ENCODE measurements at regions not wholly inside any gene's neighbourhood (a gene's known extent, or its start where the extent isn't known, plus 50 kb on each side); places are given as distances from the start of the nearest gene placed in this dataset.
A peak's percentile ranks its signal among the peaks of the same experiment; 100 is the strongest.

DNA sequence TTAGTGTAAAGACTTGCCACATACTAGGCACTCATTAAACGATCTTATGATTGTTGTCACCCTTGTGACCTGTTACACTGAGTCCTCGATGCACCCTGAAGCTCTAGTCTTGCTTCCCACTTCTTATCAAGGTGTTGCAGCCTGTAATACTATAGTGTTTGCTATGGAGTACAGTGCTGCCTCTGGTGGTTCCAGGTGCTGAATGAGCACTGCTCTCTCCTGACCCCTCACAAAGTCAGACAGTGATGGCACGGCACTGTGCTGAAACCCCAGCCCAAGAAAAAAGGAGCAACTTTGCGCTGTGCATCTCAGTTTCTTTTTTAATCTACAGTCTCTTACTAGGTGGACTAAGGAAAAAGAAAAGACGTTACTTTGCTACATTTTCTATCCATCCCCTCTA lies 106.3 kb downstream of the GC start:
- H3K4me3 Mint-ChIP-seq: no peak overlapping the region
- H3K27ac Mint-ChIP-seq: no peak overlapping the region
- no peaks in the 10 kb centered on the region for H3K27me3 Mint-ChIP-seq (ENCODE audit: low read depth)
- no peaks in the 10 kb centered on the region for H3K36me3 Mint-ChIP-seq (ENCODE audit: low read depth)
- no peaks in the 10 kb centered on the region for H3K9me3 Mint-ChIP-seq
- no peaks in the 10 kb centered on the region for H3K4me1 Mint-ChIP-seq
- TF ChIP-seq, protein P1, sequence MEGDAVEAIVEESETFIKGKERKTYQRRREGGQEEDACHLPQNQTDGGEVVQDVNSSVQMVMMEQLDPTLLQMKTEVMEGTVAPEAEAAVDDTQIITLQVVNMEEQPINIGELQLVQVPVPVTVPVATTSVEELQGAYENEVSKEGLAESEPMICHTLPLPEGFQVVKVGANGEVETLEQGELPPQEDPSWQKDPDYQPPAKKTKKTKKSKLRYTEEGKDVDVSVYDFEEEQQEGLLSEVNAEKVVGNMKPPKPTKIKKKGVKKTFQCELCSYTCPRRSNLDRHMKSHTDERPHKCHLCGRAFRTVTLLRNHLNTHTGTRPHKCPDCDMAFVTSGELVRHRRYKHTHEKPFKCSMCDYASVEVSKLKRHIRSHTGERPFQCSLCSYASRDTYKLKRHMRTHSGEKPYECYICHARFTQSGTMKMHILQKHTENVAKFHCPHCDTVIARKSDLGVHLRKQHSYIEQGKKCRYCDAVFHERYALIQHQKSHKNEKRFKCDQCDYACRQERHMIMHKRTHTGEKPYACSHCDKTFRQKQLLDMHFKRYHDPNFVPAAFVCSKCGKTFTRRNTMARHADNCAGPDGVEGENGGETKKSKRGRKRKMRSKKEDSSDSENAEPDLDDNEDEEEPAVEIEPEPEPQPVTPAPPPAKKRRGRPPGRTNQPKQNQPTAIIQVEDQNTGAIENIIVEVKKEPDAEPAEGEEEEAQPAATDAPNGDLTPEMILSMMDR (IDR thresholded peaks at IDR 0.05; ENCODE audit: unreplicated experiment in 3 of 3): no peak

DNA sequence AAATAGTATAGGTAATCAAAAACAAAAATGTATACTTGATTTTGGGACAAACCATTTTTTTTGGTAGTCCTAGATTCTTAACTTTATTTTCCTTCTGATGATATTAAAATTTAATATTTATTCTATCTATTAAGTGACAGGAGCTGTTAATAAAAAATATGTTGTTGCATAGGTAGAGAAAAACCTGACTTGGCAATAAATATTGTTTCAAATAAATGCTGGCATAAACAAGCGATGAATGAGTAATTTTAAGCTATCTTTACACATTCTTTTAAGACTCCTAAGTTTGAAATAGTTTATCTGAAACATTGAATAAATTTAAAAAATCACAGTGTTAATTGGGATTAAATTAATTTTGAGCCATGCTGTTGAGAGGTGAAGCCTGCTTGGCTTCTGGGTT lies 114.6 kb downstream of the GC start:
- H3K27ac Mint-ChIP-seq: no peak overlapping the region
- H3K4me1 Mint-ChIP-seq: no peaks in the 10 kb centered on the region
- no peak overlapping the region for H3K4me3 Mint-ChIP-seq
- H3K27me3 Mint-ChIP-seq (ENCODE audit: low read depth): no peaks in the 10 kb centered on the region
- H3K9me3 Mint-ChIP-seq: no peaks in the 10 kb centered on the region
- H3K36me3 Mint-ChIP-seq (ENCODE audit: low read depth): no peaks in the 10 kb centered on the region
- TF ChIP-seq, protein P1 (IDR thresholded peaks at IDR 0.05; ENCODE audit: unreplicated experiment in 3 of 3): no peak

DNA sequence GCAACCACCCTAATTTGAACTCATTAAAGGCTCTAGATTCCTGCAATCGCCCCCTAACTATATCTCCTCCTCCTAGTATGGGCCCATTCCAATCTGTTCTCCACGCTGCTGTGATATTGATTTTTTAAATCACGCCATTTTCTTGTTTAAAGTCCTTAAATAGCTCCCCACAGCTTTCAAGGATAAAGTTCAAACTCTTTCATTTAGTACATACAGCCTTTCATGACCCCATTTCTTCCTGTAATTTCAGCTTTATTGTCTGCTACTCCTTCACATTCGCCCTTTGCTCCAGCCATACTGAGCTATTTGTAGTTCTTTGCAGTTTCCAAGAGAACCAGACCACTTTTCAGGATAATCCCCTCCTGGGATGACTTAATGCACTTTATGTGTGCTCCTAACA lies 118.5 kb downstream of the GC start:
- Mint-ChIP-seq H3K27ac (peak overlapping the region in 1 of 3 experiments; percentile 30), H3K27me3 (ENCODE audit: low read depth) (no peaks in the 10 kb centered on the region), H3K4me3 (no peak overlapping the region), H3K4me1 (no peaks in the 10 kb centered on the region), H3K9me3 (no peaks in the 10 kb centered on the region), H3K36me3 (ENCODE audit: low read depth) (no peaks in the 10 kb centered on the region)
- TF ChIP-seq, protein P1 (IDR thresholded peaks at IDR 0.05; ENCODE audit: unreplicated experiment in 3 of 3): no peak

DNA sequence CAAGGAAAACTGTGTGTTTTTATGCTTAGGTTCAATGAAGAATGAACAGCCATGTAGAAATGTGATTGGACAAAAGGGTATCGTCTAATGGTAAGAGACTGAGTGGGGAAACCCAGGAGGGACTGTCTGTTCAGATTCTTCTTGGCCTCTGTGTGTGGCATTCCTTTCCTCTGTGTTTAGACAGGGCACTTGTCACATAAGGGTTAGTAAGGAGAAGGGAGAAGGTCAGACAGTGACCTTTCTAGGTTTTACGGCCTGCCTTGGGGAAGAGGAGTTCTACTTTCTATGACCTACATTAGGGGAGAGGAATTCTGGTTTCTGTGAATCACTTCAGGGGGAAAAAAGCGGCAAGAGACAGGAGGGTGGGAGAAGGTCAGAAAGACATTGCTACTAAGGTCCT lies 119.5 kb downstream of the GC start:
- Mint-ChIP-seq H3K27me3 (ENCODE audit: low read depth) (no peaks in the 10 kb centered on the region), H3K27ac (no peak overlapping the region), H3K9me3 (no peaks in the 10 kb centered on the region), H3K4me1 (no peaks in the 10 kb centered on the region), H3K36me3 (ENCODE audit: low read depth) (no peaks in the 10 kb centered on the region), H3K4me3 (no peak overlapping the region)
- TF ChIP-seq, protein P1 (IDR thresholded peaks at IDR 0.05; ENCODE audit: unreplicated experiment in 3 of 3): no peak

DNA sequence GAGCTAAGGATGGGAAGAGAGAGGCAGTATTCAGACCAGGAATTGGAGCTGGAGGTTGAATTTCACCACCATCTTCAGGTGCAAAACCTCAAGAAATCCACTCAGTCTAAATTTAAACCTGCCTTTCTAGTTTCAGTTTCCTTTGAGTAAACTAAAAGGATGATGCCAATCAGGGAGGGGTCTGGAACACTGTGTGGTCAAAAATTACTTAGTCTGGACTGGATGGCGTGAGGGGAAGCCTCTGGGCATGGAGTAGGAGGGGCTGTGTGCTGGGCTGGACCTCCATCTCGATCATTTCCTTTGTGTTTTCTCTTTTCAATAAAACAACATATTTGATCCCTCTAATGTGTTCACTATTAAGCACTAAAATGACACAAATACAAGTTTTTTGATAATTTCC lies 120.1 kb downstream of the GC start:
- no peaks in the 10 kb centered on the region for H3K4me1 Mint-ChIP-seq
- no peak overlapping the region for H3K4me3 Mint-ChIP-seq
- TF ChIP-seq, protein P1 (IDR thresholded peaks at IDR 0.05; ENCODE audit: unreplicated experiment in 3 of 3): no peak
- no peak overlapping the region for H3K27ac Mint-ChIP-seq
- no peaks in the 10 kb centered on the region for H3K27me3 Mint-ChIP-seq (ENCODE audit: low read depth)
- no peaks in the 10 kb centered on the region for H3K9me3 Mint-ChIP-seq
- H3K36me3 Mint-ChIP-seq (ENCODE audit: low read depth): no peaks in the 10 kb centered on the region

DNA sequence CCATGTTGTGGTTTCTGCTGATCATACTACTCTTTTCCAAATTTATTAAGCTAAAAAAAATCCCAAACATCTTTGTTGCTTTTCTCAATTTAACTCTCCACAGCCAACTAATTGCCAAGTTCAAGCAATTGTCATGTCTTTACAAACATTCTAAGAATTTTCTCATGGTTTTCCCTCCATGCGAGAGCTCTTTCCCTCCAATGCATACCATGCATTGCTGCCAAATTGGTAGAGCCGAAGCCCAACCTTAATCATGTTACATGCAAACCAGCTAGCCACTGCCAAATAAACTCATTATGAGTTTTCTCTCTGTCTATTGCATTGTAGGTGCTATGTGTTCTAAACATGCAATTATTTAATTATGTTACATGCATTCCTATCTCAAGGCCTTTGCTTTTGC lies 123.9 kb downstream of the GC start:
- no peaks in the 10 kb centered on the region for H3K4me1 Mint-ChIP-seq
- TF ChIP-seq, protein P1 (IDR thresholded peaks at IDR 0.05; ENCODE audit: unreplicated experiment in 3 of 3): no peak
- H3K9me3 Mint-ChIP-seq: no peaks in the 10 kb centered on the region
- H3K27ac Mint-ChIP-seq: no peak overlapping the region
- no peaks in the 10 kb centered on the region for H3K27me3 Mint-ChIP-seq (ENCODE audit: low read depth)
- H3K36me3 Mint-ChIP-seq (ENCODE audit: low read depth): no peaks in the 10 kb centered on the region
- no peak overlapping the region for H3K4me3 Mint-ChIP-seq

Measured in nephron (organoid).